WTC11 (cell line): ENCODE measurements at regions not wholly inside any gene's neighbourhood (a gene's known extent, or its start where the extent isn't known, plus 50 kb on each side); places are given as distances from the start of the nearest gene placed in this dataset.

Source experiments
- ATAC-seq: fragments of 200-7000 bp; cut with Tn5 transposase; 2 replicates; pipeline ENCODE4 v1.10.0; 2021; ENCODE audit warnings: mild to moderate bottlenecking, moderate library complexity
- CTCF ChIA-PET: fragments of 300-600 bp; sonication (Branson Sonifier 250); formaldehyde crosslinking; loops from one replicate; lab custom pipeline; 2021; ENCODE audit warnings: antibody characterized with exemption; lab: Charles Lee
- POLR2A ChIA-PET: fragments of 350-600 bp; sonication (Branson Sonifier 250); formaldehyde crosslinking; loops from one replicate; lab custom pipeline; 2021; ENCODE audit warnings: antibody characterized with exemption; lab: Charles Lee
- DNase-seq: peaks from one replicate; pipeline ENCODE4 v3.0.0; 2021; ENCODE audit warnings: low spot score
- H3K27ac Mint-ChIP-seq: 2 replicates; pipeline ENCODE4 v1.8.0; 2021; ENCODE audit warnings: mixed read lengths
- H3K27me3 Mint-ChIP-seq: 2 replicates; pipeline ENCODE4 v1.8.0; 2021; ENCODE audit warnings: low read depth, mild to moderate bottlenecking, moderate library complexity, mixed read lengths
- H3K36me3 Mint-ChIP-seq: 2 replicates; pipeline ENCODE4 v1.8.0; 2021; ENCODE audit warnings: mixed read lengths
- H3K4me1 Mint-ChIP-seq: 2 replicates; pipeline ENCODE4 v1.8.0; 2022; ENCODE audit warnings: mixed read lengths
- H3K4me3 Mint-ChIP-seq: 2 replicates; pipeline ENCODE4 v1.8.0; 2021; ENCODE audit warnings: mild to moderate bottlenecking, moderate library complexity, mixed read lengths
- H3K9me3 Mint-ChIP-seq: 2 replicates; pipeline ENCODE4 v1.8.0; 2021; ENCODE audit warnings: mixed read lengths
- ATF1 ChIP-seq: sonication (generic); formaldehyde crosslinking; IDR thresholded peaks from 2 replicates; pipeline ENCODE4 v1.8.1; 2023; ENCODE audit warnings: mild to moderate bottlenecking, moderate library complexity, missing genetic modification reagents
- E2F1 ChIP-seq: sonication (generic); formaldehyde crosslinking; IDR thresholded peaks from 2 replicates; pipeline ENCODE4 v1.8.0; 2022; ENCODE audit warnings: mild to moderate bottlenecking, missing genetic modification reagents
- E2F4 ChIP-seq: sonication (generic); formaldehyde crosslinking; IDR thresholded peaks from 2 replicates; pipeline ENCODE4 v1.8.1; 2022; ENCODE audit warnings: low read depth, mild to moderate bottlenecking, moderate library complexity, missing genetic modification reagents, borderline replicate concordance
- FOXK1 ChIP-seq: sonication (generic); formaldehyde crosslinking; IDR thresholded peaks from 2 replicates; pipeline ENCODE4 v1.8.0; 2022; ENCODE audit warnings: mild to moderate bottlenecking, moderate library complexity, missing genetic modification reagents
- JUN ChIP-seq: sonication (generic); formaldehyde crosslinking; IDR thresholded peaks from 2 replicates; pipeline ENCODE4 v1.8.0; 2023; ENCODE audit warnings: mild to moderate bottlenecking, missing genetic modification reagents
- KAT7 ChIP-seq: sonication (generic); formaldehyde crosslinking; IDR thresholded peaks from 2 replicates; pipeline ENCODE4 v1.8.1; 2023; ENCODE audit warnings: missing genetic modification reagents, mild to moderate bottlenecking, borderline replicate concordance
- MYBL2 ChIP-seq: sonication (generic); formaldehyde crosslinking; IDR thresholded peaks from 2 replicates; pipeline ENCODE4 v1.8.1; 2023; ENCODE audit warnings: mild to moderate bottlenecking, moderate library complexity, missing genetic modification reagents
- SP1 ChIP-seq: sonication (generic); formaldehyde crosslinking; conservative IDR thresholded peaks from 2 replicates; pipeline ENCODE4 v1.8.1; 2022; ENCODE audit warnings: missing genetic modification reagents
- ZNF121 ChIP-seq: sonication (generic); formaldehyde crosslinking; IDR thresholded peaks from 2 replicates; pipeline ENCODE4 v1.8.0; 2023; ENCODE audit warnings: missing genetic modification reagents
- ZNF219 ChIP-seq: sonication (generic); formaldehyde crosslinking; IDR thresholded peaks from 2 replicates; pipeline ENCODE4 v1.8.0; 2023; ENCODE audit warnings: missing genetic modification reagents, mild to moderate bottlenecking, borderline replicate concordance
- ZNF671 ChIP-seq: fragments of 250-450 bp; sonication (Bioruptor Pico); IDR thresholded peaks from 2 replicates; pipeline ENCODE4 v1.8.0; 2021; ENCODE audit warnings: mild to moderate bottlenecking
- TF ChIP-seq, protein P1 (sequence below): sonication (generic); formaldehyde crosslinking; IDR thresholded peaks from 2 replicates; pipeline ENCODE4 v1.8.0; 2022; ENCODE audit warnings: mild to moderate bottlenecking, missing genetic modification reagents
- TF ChIP-seq, protein P2 (sequence below): fragments of 250-450 bp; sonication (Bioruptor Pico); conservative IDR thresholded peaks from 2 replicates; pipeline ENCODE4 v1.9.0; 2021; ENCODE audit warnings: mild to moderate bottlenecking
- TF ChIP-seq, protein P3 (sequence below): fragments of 250-450 bp; sonication (Bioruptor Pico); IDR thresholded peaks from 2 replicates; pipeline ENCODE4 v1.9.0; 2021; ENCODE audit warnings: mild to moderate bottlenecking, borderline replicate concordance
- TF ChIP-seq, protein P4 (sequence below): sonication (generic); formaldehyde crosslinking; IDR thresholded peaks from 2 replicates; pipeline ENCODE4 v1.8.1; 2022; ENCODE audit warnings: missing genetic modification reagents, borderline replicate concordance

DNA sequence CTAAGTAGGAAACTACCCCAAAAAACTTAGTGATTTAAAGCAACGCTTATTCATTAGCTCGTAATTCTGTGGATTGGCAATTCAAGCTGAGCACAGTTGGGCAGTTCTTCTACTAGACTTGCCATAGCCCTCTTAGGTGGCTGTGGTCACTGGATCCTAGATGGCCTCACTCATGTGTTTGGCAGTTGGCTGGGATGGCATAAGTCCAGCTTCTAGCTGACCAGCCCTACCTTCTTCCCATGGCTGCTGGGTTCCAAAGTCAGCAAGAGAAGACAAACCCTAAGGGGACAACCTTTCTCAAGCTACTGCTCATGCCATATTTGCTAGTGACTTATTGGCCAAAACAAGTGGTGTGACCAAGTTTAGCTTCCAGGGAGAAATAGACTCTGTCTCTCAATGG, 95.3 kb downstream of the COPS8 start:
- POLR2A ChIA-PET: no interaction called here
- no peaks in the 10 kb centered on the region for H3K36me3 Mint-ChIP-seq
- no peaks in the 10 kb centered on the region for H3K9me3 Mint-ChIP-seq
- no peak for DNase-seq
- no peak overlapping the region for H3K4me3 Mint-ChIP-seq
- TF ChIP-seq JUN (CRISPR knock-in tag) (no peak), ZNF671 (CRISPR knock-in tag) (no peak), KAT7 (CRISPR knock-in tag) (no peak), E2F1 (CRISPR knock-in tag) (no peak), FOXK1 (CRISPR knock-in tag) (no peak), E2F4 (CRISPR knock-in tag) (no peak), ZNF219 (CRISPR knock-in tag) (no peak), MYBL2 (CRISPR knock-in tag) (no peak), ZNF121 (CRISPR knock-in tag) (no peak), SP1 (CRISPR knock-in tag) (no peak), ATF1 (CRISPR knock-in tag) (no peak)
- TF ChIP-seq, protein P1, sequence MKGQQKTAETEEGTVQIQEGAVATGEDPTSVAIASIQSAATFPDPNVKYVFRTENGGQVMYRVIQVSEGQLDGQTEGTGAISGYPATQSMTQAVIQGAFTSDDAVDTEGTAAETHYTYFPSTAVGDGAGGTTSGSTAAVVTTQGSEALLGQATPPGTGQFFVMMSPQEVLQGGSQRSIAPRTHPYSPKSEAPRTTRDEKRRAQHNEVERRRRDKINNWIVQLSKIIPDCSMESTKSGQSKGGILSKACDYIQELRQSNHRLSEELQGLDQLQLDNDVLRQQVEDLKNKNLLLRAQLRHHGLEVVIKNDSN: no peak
- TF ChIP-seq, protein P2, sequence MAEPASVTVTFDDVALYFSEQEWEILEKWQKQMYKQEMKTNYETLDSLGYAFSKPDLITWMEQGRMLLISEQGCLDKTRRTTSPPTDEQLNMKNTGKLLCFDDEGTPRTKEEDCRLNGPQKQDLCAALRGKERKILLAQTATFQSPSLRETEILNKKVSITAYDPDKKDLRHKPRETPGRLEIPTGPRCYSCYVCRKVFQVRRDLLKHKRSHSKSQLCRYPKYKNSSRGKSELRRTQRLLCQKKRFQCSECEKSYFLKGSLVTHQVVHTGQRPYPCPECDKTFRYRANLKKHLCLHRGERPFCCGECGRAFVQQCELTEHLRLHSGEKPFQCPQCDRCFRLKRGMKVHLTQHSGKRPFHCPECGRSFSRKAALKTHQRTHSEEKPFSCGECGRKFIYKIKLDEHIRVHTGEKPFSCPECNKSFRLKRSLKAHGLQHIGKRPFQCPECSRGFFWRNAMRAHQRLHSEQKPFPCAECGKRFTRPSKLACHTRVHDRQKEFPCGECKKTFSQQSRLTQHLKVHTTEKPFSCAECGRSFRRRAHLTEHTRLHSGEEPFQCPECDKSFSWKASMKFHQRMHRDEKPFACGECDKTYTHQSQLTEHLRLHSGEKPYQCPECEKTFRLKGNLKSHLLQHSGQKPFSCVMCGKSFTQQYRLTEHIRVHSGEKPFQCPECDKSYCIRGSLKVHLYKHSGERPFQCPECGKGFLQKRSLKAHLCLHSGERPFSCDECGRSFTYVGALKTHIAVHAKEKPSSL (CRISPR knock-in tag): no peak
- TF ChIP-seq, protein P3, sequence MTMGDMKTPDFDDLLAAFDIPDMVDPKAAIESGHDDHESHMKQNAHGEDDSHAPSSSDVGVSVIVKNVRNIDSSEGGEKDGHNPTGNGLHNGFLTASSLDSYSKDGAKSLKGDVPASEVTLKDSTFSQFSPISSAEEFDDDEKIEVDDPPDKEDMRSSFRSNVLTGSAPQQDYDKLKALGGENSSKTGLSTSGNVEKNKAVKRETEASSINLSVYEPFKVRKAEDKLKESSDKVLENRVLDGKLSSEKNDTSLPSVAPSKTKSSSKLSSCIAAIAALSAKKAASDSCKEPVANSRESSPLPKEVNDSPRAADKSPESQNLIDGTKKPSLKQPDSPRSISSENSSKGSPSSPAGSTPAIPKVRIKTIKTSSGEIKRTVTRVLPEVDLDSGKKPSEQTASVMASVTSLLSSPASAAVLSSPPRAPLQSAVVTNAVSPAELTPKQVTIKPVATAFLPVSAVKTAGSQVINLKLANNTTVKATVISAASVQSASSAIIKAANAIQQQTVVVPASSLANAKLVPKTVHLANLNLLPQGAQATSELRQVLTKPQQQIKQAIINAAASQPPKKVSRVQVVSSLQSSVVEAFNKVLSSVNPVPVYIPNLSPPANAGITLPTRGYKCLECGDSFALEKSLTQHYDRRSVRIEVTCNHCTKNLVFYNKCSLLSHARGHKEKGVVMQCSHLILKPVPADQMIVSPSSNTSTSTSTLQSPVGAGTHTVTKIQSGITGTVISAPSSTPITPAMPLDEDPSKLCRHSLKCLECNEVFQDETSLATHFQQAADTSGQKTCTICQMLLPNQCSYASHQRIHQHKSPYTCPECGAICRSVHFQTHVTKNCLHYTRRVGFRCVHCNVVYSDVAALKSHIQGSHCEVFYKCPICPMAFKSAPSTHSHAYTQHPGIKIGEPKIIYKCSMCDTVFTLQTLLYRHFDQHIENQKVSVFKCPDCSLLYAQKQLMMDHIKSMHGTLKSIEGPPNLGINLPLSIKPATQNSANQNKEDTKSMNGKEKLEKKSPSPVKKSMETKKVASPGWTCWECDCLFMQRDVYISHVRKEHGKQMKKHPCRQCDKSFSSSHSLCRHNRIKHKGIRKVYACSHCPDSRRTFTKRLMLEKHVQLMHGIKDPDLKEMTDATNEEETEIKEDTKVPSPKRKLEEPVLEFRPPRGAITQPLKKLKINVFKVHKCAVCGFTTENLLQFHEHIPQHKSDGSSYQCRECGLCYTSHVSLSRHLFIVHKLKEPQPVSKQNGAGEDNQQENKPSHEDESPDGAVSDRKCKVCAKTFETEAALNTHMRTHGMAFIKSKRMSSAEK (CRISPR knock-in tag): no peak
- TF ChIP-seq, protein P4, sequence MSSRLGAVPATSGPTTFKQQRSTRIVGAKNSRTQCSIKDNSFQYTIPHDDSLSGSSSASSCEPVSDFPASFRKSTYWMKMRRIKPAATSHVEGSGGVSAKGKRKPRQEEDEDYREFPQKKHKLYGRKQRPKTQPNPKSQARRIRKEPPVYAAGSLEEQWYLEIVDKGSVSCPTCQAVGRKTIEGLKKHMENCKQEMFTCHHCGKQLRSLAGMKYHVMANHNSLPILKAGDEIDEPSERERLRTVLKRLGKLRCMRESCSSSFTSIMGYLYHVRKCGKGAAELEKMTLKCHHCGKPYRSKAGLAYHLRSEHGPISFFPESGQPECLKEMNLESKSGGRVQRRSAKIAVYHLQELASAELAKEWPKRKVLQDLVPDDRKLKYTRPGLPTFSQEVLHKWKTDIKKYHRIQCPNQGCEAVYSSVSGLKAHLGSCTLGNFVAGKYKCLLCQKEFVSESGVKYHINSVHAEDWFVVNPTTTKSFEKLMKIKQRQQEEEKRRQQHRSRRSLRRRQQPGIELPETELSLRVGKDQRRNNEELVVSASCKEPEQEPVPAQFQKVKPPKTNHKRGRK: no peak
- CTCF ChIA-PET: interaction anchor here (0.7 to 1.9 kb wide), 2 partner anchors 16 to 37 kb away, joined by 3 to 7 read pairs; no protein-coding TSS in a partner anchor
- 0 out of 2 replicates have a peak, but pooled peaks cover 4% of the 10 kb centered on the region for H3K4me1 Mint-ChIP-seq
- H3K27ac Mint-ChIP-seq: no peak overlapping the region
- H3K27me3 Mint-ChIP-seq: no peaks in the 10 kb centered on the region; the same call in 1 of the 2 replicates
- ATAC-seq: no peak
